H1 (cell line): ENCODE measurements at regions not wholly inside any gene's neighbourhood (a gene's known extent, or its start where the extent isn't known, plus 50 kb on each side); places are given as distances from the start of the nearest gene placed in this dataset.

Source experiments
- CTCF ChIA-PET: fragments of 300-600 bp; sonication (Branson Sonifier 250); formaldehyde crosslinking; loops from one replicate; lab custom pipeline; 2021; ENCODE audit not compliant: partially characterized antibody; lab: Charles Lee
- POLR2A ChIA-PET: fragments of 300-600 bp; sonication (Branson Sonifier 250); formaldehyde crosslinking; loops from one replicate; lab custom pipeline; 2021; ENCODE audit warnings: inconsistent platforms; ENCODE audit not compliant: partially characterized antibody; lab: Charles Lee
- DNase-seq, 2 experiments: peaks; one replicate each; pipeline versions ENCODE4 v3.0.0 to v3.0.0-alpha.2; 2010 to 2022; ENCODE audit warnings: low spot score in 2 of 2, low read depth in 1 of 2, mixed read lengths in 1 of 2
- FAIRE-seq: peaks from 2 replicates; lab custom pipeline; 2011; peaks lifted over from hg19 to GRCh38; lab: Jason Lieb, UNC
- H2AFZ ChIP-seq: 2 replicates; pipeline ENCODE4 v1.8.1; 2012; ENCODE audit warnings: low read length, inconsistent platforms
- H2AK5ac ChIP-seq: 2 replicates; pipeline ENCODE4 v1.6.1; 2013; ENCODE audit warnings: low read depth, low read length
- H2BK120ac ChIP-seq: replicated peaks from 2 replicates; pipeline ENCODE3; 2013; ENCODE audit warnings: low read depth, low read length, inconsistent platforms
- H2BK12ac ChIP-seq: 2 replicates; pipeline ENCODE4 v1.6.1; 2013; ENCODE audit warnings: low read depth, low read length
- H2BK15ac ChIP-seq: 2 replicates; pipeline ENCODE4 v1.6.1; 2013; ENCODE audit warnings: low read length
- H2BK20ac ChIP-seq: 2 replicates; pipeline ENCODE4 v1.6.1; 2013; ENCODE audit warnings: low read length
- H2BK5ac ChIP-seq: 2 replicates; pipeline ENCODE4 v1.6.1; 2013; ENCODE audit warnings: low read depth, low read length
- H3K14ac ChIP-seq: 2 replicates; pipeline ENCODE4 v1.6.1; 2013; ENCODE audit warnings: inconsistent platforms; ENCODE audit not compliant: insufficient read length
- H3K18ac ChIP-seq: 2 replicates; pipeline ENCODE4 v1.6.1; 2013; ENCODE audit warnings: low read length; ENCODE audit errors: extremely low read depth
- H3K23ac ChIP-seq: 2 replicates; pipeline ENCODE4 v1.6.1; 2013; ENCODE audit warnings: inconsistent platforms; ENCODE audit not compliant: insufficient read length
- H3K23me2 ChIP-seq: 2 replicates; pipeline ENCODE4 v1.6.1; 2013; ENCODE audit warnings: low read depth, low read length
- H3K27ac ChIP-seq: 2 replicates; pipeline ENCODE4 v1.6.1; 2011; ENCODE audit warnings: low read depth, low read length, inconsistent platforms
- H3K27me3 ChIP-seq, 4 experiments: replicated peaks in 1 of 4; 1 replicate in 1 of 4; 2 replicates in 3 of 4; pipeline versions ENCODE4 v1.6.1 to v1.8.1; 2011 to 2013; ENCODE audit warnings: low read length in 3 of 4, mild to moderate bottlenecking in 3 of 4, inconsistent platforms in 2 of 4, mixed read lengths in 2 of 4, moderate library complexity in 1 of 4; ENCODE audit not compliant: control insufficient read depth in 3 of 4, insufficient read depth in 3 of 4; ENCODE audit errors: extremely low read depth in 1 of 4
- H3K36me3 ChIP-seq, 4 experiments: 2 replicates each; pipeline versions ENCODE4 v1.6.1 to v1.8.1; 2011 to 2013; ENCODE audit warnings: mild to moderate bottlenecking in 4 of 4, low read length in 3 of 4, moderate library complexity in 2 of 4, control low read depth in 1 of 4, inconsistent platforms in 1 of 4; ENCODE audit not compliant: insufficient read depth in 4 of 4, control insufficient read depth in 2 of 4
- H3K4ac ChIP-seq: replicated peaks from 2 replicates; pipeline ENCODE3; 2013; ENCODE audit warnings: low read length, low read depth, mixed read lengths, inconsistent platforms; ENCODE audit not compliant: insufficient read length
- H3K4me1 ChIP-seq, 4 experiments: replicated peaks in 1 of 4; 1 replicate in 1 of 4; 2 replicates in 3 of 4; pipeline versions ENCODE4 v1.6.1 to v1.8.1; 2011 to 2013; ENCODE audit warnings: low read length in 3 of 4, inconsistent platforms in 2 of 4, mixed read lengths in 1 of 4; ENCODE audit not compliant: insufficient read depth in 4 of 4, control insufficient read depth in 3 of 4
- H3K4me2 ChIP-seq, 2 experiments: 2 replicates each; pipeline versions ENCODE4 v1.6.1 to v1.8.1; 2011 to 2013; ENCODE audit warnings: low read depth in 2 of 2, low read length in 2 of 2, control low read depth in 1 of 2, inconsistent platforms in 1 of 2, mild to moderate bottlenecking in 1 of 2; ENCODE audit not compliant: insufficient read depth in 1 of 2
- H3K4me3 ChIP-seq, 4 experiments: fragments of 200-600, 300-600 bp in 1 of 4; sonication (generic), shearing (Covaris generic), sonication (Bioruptor Twin) in 1 of 4; 2 replicates each; pipeline versions ENCODE4 v1.5.1 to v1.8.1; 2011 to 2016; ENCODE audit warnings: low read length in 4 of 4, low read depth in 3 of 4, control low read depth in 2 of 4, inconsistent platforms in 2 of 4, mild to moderate bottlenecking in 2 of 4, mixed read lengths in 1 of 4, moderate library complexity in 1 of 4; ENCODE audit not compliant: insufficient read depth in 2 of 4; ENCODE audit errors: extremely low read depth in 1 of 4
- H3K56ac ChIP-seq: replicated peaks from 2 replicates; pipeline ENCODE3; 2013; ENCODE audit warnings: low read depth, mild to moderate bottlenecking, mixed read lengths, low read length, inconsistent platforms; ENCODE audit not compliant: insufficient read length
- H3K79me1 ChIP-seq: 2 replicates; pipeline ENCODE4 v1.6.1; 2013; ENCODE audit warnings: low read depth, low read length, control low read depth
- H3K79me2 ChIP-seq, 2 experiments: 2 replicates each; pipeline versions ENCODE4 v1.6.1 to v1.8.1; 2012 to 2013; ENCODE audit warnings: low read length in 2 of 2, mild to moderate bottlenecking in 2 of 2, inconsistent platforms in 1 of 2; ENCODE audit not compliant: insufficient read depth in 2 of 2, control insufficient read depth in 1 of 2
- H3K9ac ChIP-seq, 4 experiments: replicated peaks in 1 of 4; 1 replicate in 1 of 4; 2 replicates in 3 of 4; pipeline versions ENCODE4 v1.6.1 to v1.8.1; 2011 to 2013; ENCODE audit warnings: low read depth in 3 of 4, low read length in 3 of 4, control low read depth in 2 of 4, mild to moderate bottlenecking in 2 of 4, moderate library complexity in 2 of 4, inconsistent platforms in 1 of 4; ENCODE audit errors: extremely low read depth in 1 of 4
- H3K9me3 ChIP-seq, 2 experiments: 2 replicates each; pipeline versions ENCODE4 v1.6.1 to v1.8.1; 2012 to 2013; ENCODE audit warnings: mild to moderate bottlenecking in 2 of 2, moderate library complexity in 2 of 2, control low read depth in 1 of 2, inconsistent platforms in 1 of 2, low read depth in 1 of 2, low read length in 1 of 2, mixed read lengths in 1 of 2; ENCODE audit not compliant: insufficient read depth in 2 of 2
- H4K20me1 ChIP-seq, 2 experiments: replicated peaks in 1 of 2; 2 replicates each; pipeline versions ENCODE3 to v1.8.1; 2011 to 2013; ENCODE audit warnings: inconsistent platforms in 2 of 2, low read length in 2 of 2, mild to moderate bottlenecking in 1 of 2; ENCODE audit not compliant: insufficient read depth in 2 of 2, control insufficient read depth in 1 of 2
- H4K5ac ChIP-seq: 2 replicates; pipeline ENCODE4 v1.6.1; 2013; ENCODE audit warnings: low read length, low read depth, mixed read lengths, inconsistent platforms; ENCODE audit not compliant: insufficient read length
- H4K8ac ChIP-seq: 2 replicates; pipeline ENCODE4 v1.8.0; 2013; ENCODE audit warnings: mild to moderate bottlenecking, moderate library complexity, low read length, inconsistent platforms; ENCODE audit not compliant: insufficient read depth; ENCODE audit errors: extremely low read depth
- H4K91ac ChIP-seq: replicated peaks from 2 replicates; pipeline ENCODE3; 2013; ENCODE audit warnings: low read length, mixed read lengths, inconsistent platforms; ENCODE audit not compliant: insufficient read length
- BACH1 ChIP-seq: IDR thresholded peaks from 2 replicates; pipeline ENCODE4 v1.6.1; 2012; ENCODE audit warnings: low read length, improper control_type of control experiment
- BCL11A ChIP-seq, 2 experiments: IDR thresholded peaks; one replicate each; pipeline ENCODE4 v1.6.1; 2011; ENCODE audit warnings: low read depth in 2 of 2, low read length in 2 of 2, mild to moderate bottlenecking in 2 of 2
- CHD2 ChIP-seq: IDR thresholded peaks from 2 replicates; pipeline ENCODE4 v1.6.1; 2012; ENCODE audit warnings: low read length, improper control_type of control experiment
- GTF2F1 ChIP-seq: IDR thresholded peaks from 2 replicates; pipeline ENCODE4 v1.6.1; 2012; ENCODE audit warnings: low read depth, low read length, improper control_type of control experiment, borderline replicate concordance
- KDM5A ChIP-seq: fragments of 200-600 bp; IDR thresholded peaks from 2 replicates; pipeline ENCODE4 v1.7.1; 2012; ENCODE audit warnings: mild to moderate bottlenecking, low read length, inconsistent platforms, mixed read lengths
- PHF8 ChIP-seq: fragments of 200-600 bp; sonication (generic); conservative IDR thresholded peaks from 2 replicates; pipeline ENCODE4 v1.7.1; 2012; ENCODE audit warnings: low read depth, mild to moderate bottlenecking, inconsistent platforms, low read length, moderate library complexity
- POLR2A ChIP-seq, 2 experiments: IDR thresholded peaks; 1 replicate in 1 of 2; 2 replicates in 1 of 2; pipeline ENCODE4 v1.6.1; 2011; ENCODE audit warnings: low read depth in 2 of 2, low read length in 2 of 2, mild to moderate bottlenecking in 2 of 2; ENCODE audit errors: control extremely low read depth in 1 of 2
- RAD21 ChIP-seq, 2 experiments: IDR thresholded peaks in 1 of 2; conservative IDR thresholded peaks in 1 of 2; 2 replicates each; pipeline ENCODE4 v1.6.1; 2011; ENCODE audit warnings: low read depth in 2 of 2, low read length in 2 of 2, improper control_type of control experiment in 1 of 2, inconsistent platforms in 1 of 2, mild to moderate bottlenecking in 1 of 2, moderate library complexity in 1 of 2
- RBBP5 ChIP-seq: IDR thresholded peaks from 2 replicates; pipeline ENCODE4 v1.7.1; 2012; ENCODE audit warnings: low read depth, mild to moderate bottlenecking, inconsistent platforms, low read length, moderate library complexity, borderline replicate concordance
- SP1 ChIP-seq: IDR thresholded peaks from 2 replicates; pipeline ENCODE4 v1.6.1; 2011; ENCODE audit warnings: low read depth, low read length
- TBP ChIP-seq: IDR thresholded peaks from 2 replicates; pipeline ENCODE4 v1.6.1; 2011; ENCODE audit warnings: low read depth, low read length, improper control_type of control experiment
- WGBS, 2 experiments: shearing (Covaris generic) in 1 of 2; methylation state at CpG; one replicate each; pipeline versions ENCODE4 v1.1.6 to v1.1.7; 2013 to 2015; ENCODE audit warnings: low lambda C conversion rate in 2 of 2, mixed read lengths in 2 of 2, inconsistent platforms in 1 of 2, low coverage in 1 of 2, missing lambda C conversion rate in 1 of 2; ENCODE audit not compliant: insufficient replicate concordance in 2 of 2, insufficient coverage in 1 of 2, insufficient read length in 1 of 2; ENCODE audit errors: extremely low coverage in 1 of 2, missing lambda C conversion rate in 1 of 2; 5-methylcytosine and 5-hydroxymethylcytosine counted together
- TF ChIP-seq, protein P1 (sequence below): IDR thresholded peaks from 2 replicates; pipeline ENCODE4 v1.6.1; 2012; ENCODE audit warnings: low read length, inconsistent platforms

GRCh38 chr6:156598855-156599180 lies 178.4 kb upstream of the ARID1B start:
- H3K14ac ChIP-seq, result no peak overlapping the region
- H2BK5ac ChIP-seq, result no peak overlapping the region
- no peak overlapping the region for H3K4ac ChIP-seq
- no peak overlapping the region for H4K5ac ChIP-seq
- no peak overlapping the region for H3K23ac ChIP-seq
- H3K23me2 ChIP-seq, result no peaks in the 10 kb centered on the region
- H3K79me1 ChIP-seq, result no peaks in the 10 kb centered on the region
- ChIA-PET POLR2A (no interaction called here), CTCF (no interaction called here)
- DNase-seq (no peak), FAIRE-seq (no peak)
- no peak overlapping the region for H2BK12ac ChIP-seq
- no peak overlapping the region for H3K56ac ChIP-seq
- peak overlapping the region; percentile 51; the same call in 1 of the 2 replicates for H2AFZ ChIP-seq
- H3K4me2 ChIP-seq, result no peak overlapping the region
- H3K18ac ChIP-seq, result no peak overlapping the region
- H3K27ac ChIP-seq, result no peak overlapping the region
- H3K4me3 ChIP-seq, result no peak overlapping the region
- H4K91ac ChIP-seq, result no peak overlapping the region
- H2BK20ac ChIP-seq, result no peak overlapping the region
- no peaks in the 10 kb centered on the region for H3K79me2 ChIP-seq
- 0 out of 4 replicates have a peak, but pooled peaks cover 0 to 5% of the 10 kb centered on the region in 2 experiments for H3K9me3 ChIP-seq
- no peak overlapping the region for H2AK5ac ChIP-seq
- H3K4me1 ChIP-seq, result peaks cover 0 to 3% (median 0%) of the 10 kb centered on the region in 4 experiments; a peak in 1 of 7 replicates
- H4K8ac ChIP-seq, result no peak overlapping the region
- H3K27me3 ChIP-seq, result no peaks in the 10 kb centered on the region; a peak in 1 of 7 replicates
- TF ChIP-seq KDM5A, result no peak
- no peak for TF ChIP-seq TBP
- TF ChIP-seq SP1, result no peak
- TF ChIP-seq GTF2F1, result no peak
- TF ChIP-seq PHF8, result no peak
- no peak for TF ChIP-seq CHD2
- TF ChIP-seq BCL11A (IDR thresholded peaks at IDR 0.05; ENCODE audit: low read depth in 2 of 2, low read length in 2 of 2), result no peak
- no peak for TF ChIP-seq BACH1
- TF ChIP-seq RBBP5, result no peak
- no peak for TF ChIP-seq POLR2A (IDR thresholded peaks at IDR 0.05; ENCODE audit: control extremely low read depth in 1 of 2, low read depth in 2 of 2, low read length in 2 of 2)
- TF ChIP-seq, protein P1, sequence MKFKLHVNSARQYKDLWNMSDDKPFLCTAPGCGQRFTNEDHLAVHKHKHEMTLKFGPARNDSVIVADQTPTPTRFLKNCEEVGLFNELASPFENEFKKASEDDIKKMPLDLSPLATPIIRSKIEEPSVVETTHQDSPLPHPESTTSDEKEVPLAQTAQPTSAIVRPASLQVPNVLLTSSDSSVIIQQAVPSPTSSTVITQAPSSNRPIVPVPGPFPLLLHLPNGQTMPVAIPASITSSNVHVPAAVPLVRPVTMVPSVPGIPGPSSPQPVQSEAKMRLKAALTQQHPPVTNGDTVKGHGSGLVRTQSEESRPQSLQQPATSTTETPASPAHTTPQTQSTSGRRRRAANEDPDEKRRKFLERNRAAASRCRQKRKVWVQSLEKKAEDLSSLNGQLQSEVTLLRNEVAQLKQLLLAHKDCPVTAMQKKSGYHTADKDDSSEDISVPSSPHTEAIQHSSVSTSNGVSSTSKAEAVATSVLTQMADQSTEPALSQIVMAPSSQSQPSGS, result no peak
- TF ChIP-seq RAD21 (IDR thresholded peaks at IDR 0.05 in 1 of 2, conservative IDR thresholded peaks at IDR 0.05 in 1 of 2; ENCODE audit: low read depth in 2 of 2, low read length in 2 of 2), result no peak
- H2BK15ac ChIP-seq, result no peak overlapping the region
- WGBS, 2 experiments, result 95% methylated on average over 6 of the region's 6 CpGs; no CpG with 5 or more reads in 1 of the 2 experiments
- H2BK120ac ChIP-seq, result no peak overlapping the region
- H4K20me1 ChIP-seq, result no peaks in the 10 kb centered on the region
- no peak overlapping the region for H3K9ac ChIP-seq
- no peaks in the 10 kb centered on the region for H3K36me3 ChIP-seq
